GM18858 (cell line): ENCODE measurements at regions not wholly inside any gene's neighbourhood (a gene's known extent, or its start where the extent isn't known, plus 50 kb on each side); places are given as distances from the start of the nearest gene placed in this dataset.

ENCODE experiments used
- ATAC-seq: cut with Tn5 transposase; IDR thresholded peaks from one replicate; pipeline ENCODE4 v1.9.1; 2021; ENCODE audit not compliant: unreplicated experiment

- ATAC-seq = no peak
Measured at GRCh38 chr12:68449196-68449595, 117.0 kb upstream of the MDM1 start.

GRCh38 chr12:68450947-68451260 lies 118.7 kb upstream of the MDM1 start:
- ATAC-seq = no peak

GRCh38 chr12:68451261-68452077 lies 119.3 kb upstream of the MDM1 start:
- peak; percentile 69 for ATAC-seq

GRCh38 chr12:68452078-68452715 lies 120.0 kb upstream of the MDM1 start:
- no peak for ATAC-seq

GRCh38 chr12:68453278-68453677 lies 121.1 kb upstream of the MDM1 start:
- no peak for ATAC-seq

- no peak for ATAC-seq
Measured at GRCh38 chr12:68453876-68454275, 121.7 kb upstream of the MDM1 start.

GRCh38 chr12:68454892-68455291 lies 122.7 kb upstream of the MDM1 start:
- ATAC-seq = no peak

- ATAC-seq = no peak
Measured at GRCh38 chr12:68455691-68456345, 123.7 kb upstream of the MDM1 start.

GRCh38 chr12:68458866-68459265 lies 126.7 kb upstream of the MDM1 start:
- ATAC-seq = no peak

GRCh38 chr12:68460236-68460635 lies 128.1 kb upstream of the MDM1 start:
- no peak for ATAC-seq

GRCh38 chr12:68461645-68462044 lies 129.5 kb upstream of the MDM1 start:
- no peak for ATAC-seq

- no peak for ATAC-seq
Measured at GRCh38 chr12:68462803-68463202, 130.6 kb upstream of the MDM1 start.

GRCh38 chr12:68465227-68465626 lies 133.1 kb upstream of the MDM1 start:
- no peak for ATAC-seq

GRCh38 chr12:68467514-68467913 lies 135.4 kb upstream of the MDM1 start:
- no peak for ATAC-seq

- no peak for ATAC-seq
Measured at GRCh38 chr12:68468036-68468435, 135.9 kb upstream of the MDM1 start.

- ATAC-seq = no peak
Measured at GRCh38 chr12:68469113-68469512, 137.0 kb upstream of the MDM1 start.

- no peak for ATAC-seq
Measured at GRCh38 chr12:68470664-68471328, 138.6 kb upstream of the MDM1 start.

- ATAC-seq = no peak
Measured at GRCh38 chr12:68474467-68475204, 136.1 kb upstream of the RAP1B start.

- ATAC-seq = no peak
Measured at GRCh38 chr12:68476794-68477193, 133.9 kb upstream of the RAP1B start.

- ATAC-seq = no peak
Measured at GRCh38 chr12:68477261-68477772, 133.4 kb upstream of the RAP1B start.

GRCh38 chr12:68477906-68478305 lies 132.8 kb upstream of the RAP1B start:
- ATAC-seq = no peak
